Fibroblast of pulmonary artery (primary cell): ENCODE measurements at regions not wholly inside any gene's neighbourhood (a gene's known extent, or its start where the extent isn't known, plus 50 kb on each side); places are given as distances from the start of the nearest gene placed in this dataset.

Experiments used
- DNase-seq: peaks from one replicate; pipeline ENCODE4 v3.0.0-alpha.2; 2010; ENCODE audit warnings: low read depth
- H3K4me3 ChIP-seq: replicated peaks from 2 replicates; pipeline ENCODE4 v1.5.1; 2011; ENCODE audit warnings: low read depth, mild to moderate bottlenecking, control low read depth, low read length, moderate library complexity
- CTCF ChIP-seq: IDR thresholded peaks from 2 replicates; pipeline ENCODE4 v1.5.1; 2011; ENCODE audit warnings: mild to moderate bottlenecking, control low read depth, low read length, inconsistent platforms; ENCODE audit errors: missing control alignments

- no peak overlapping the region for H3K4me3 ChIP-seq
- DNase-seq = no peak
- no peak for TF ChIP-seq CTCF
These were observed 282.9 kb downstream of the RASEF start for GRCh38 chr9:82780017-82780416.

- H3K4me3 ChIP-seq = no peak overlapping the region
- no peak for DNase-seq
- TF ChIP-seq CTCF = no peak
These were observed 281.0 kb downstream of the RASEF start for GRCh38 chr9:82781921-82782392.

GRCh38 chr9:82783045-82783444 lies 279.9 kb downstream of the RASEF start:
- H3K4me3 ChIP-seq = no peak overlapping the region
- TF ChIP-seq CTCF = no peak
- no peak for DNase-seq

- TF ChIP-seq CTCF = no peak
- H3K4me3 ChIP-seq = no peak overlapping the region
- no peak for DNase-seq
These were observed 278.4 kb downstream of the RASEF start for GRCh38 chr9:82784589-82784988.

- H3K4me3 ChIP-seq = no peak overlapping the region
- no peak for DNase-seq
- no peak for TF ChIP-seq CTCF
These were observed 273.7 kb downstream of the RASEF start for GRCh38 chr9:82789155-82789824.

- DNase-seq = no peak
- no peak for TF ChIP-seq CTCF
- H3K4me3 ChIP-seq = no peak overlapping the region
These were observed 272.1 kb downstream of the RASEF start for GRCh38 chr9:82790875-82791274.

- no peak for DNase-seq
- H3K4me3 ChIP-seq = no peak overlapping the region
- TF ChIP-seq CTCF = no peak
These were observed 271.2 kb downstream of the RASEF start for GRCh38 chr9:82791692-82792091.
